GM18909 (cell line): ENCODE measurements at regions not wholly inside any gene's neighbourhood (a gene's known extent, or its start where the extent isn't known, plus 50 kb on each side); places are given as distances from the start of the nearest gene placed in this dataset.

Experiments used
- ATAC-seq: cut with Tn5 transposase; IDR thresholded peaks from one replicate; pipeline ENCODE4 v1.9.1; 2021; ENCODE audit warnings: mild to moderate bottlenecking; ENCODE audit not compliant: unreplicated experiment, poor library complexity

DNA sequence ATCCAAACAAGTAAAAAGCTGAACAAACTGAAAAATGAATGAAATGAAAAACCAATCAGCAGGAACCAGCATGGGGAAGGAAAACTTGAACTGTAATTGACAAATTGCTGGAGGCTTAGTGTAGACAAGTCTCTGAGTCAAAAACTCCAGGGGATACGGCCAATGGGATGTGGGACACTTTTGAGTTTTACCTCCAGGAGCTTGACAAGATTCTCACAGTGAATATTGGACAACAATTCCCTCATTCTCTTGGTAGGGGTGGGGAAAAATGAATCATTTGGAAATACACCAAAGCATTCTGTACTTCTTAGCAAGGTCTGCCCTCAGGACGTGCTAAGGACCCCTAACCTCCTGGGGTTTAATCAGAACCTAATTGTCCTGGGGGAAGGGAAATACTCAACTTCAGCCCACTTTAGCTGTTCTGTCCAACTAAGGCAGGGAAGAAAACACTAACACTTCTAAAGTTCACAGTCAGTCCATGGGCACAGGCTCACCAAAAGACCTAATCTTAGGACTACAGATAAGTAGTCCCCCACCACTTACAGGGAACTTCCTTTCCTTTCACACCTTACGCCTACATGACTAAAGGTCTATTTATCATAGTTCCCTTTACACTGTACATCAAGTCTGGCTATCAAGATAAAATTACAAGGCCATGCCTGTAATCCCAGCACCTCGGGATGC lies 60.7 kb upstream of the CDC42BPA start:
- ATAC-seq = no peak

DNA sequence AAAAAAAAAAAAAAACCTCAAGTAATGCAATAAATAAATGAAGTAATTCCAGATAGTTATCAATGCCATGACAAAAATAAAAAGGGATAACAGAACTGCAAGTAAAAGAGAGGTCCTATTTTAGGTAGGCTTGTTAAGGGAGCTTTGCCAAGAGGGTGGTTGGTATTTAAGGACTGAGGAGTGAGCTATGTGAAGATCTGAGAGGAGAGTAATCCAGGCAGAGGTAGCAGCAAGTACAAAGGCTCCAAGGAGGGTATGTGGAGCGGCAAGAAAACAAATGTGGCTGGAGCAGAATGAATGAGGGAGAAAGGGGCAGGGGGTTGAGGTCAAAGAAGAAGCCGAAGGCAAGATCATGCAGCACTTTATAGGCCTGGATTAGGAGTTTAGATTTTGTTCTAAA lies 59.9 kb upstream of the CDC42BPA start:
- ATAC-seq = no peak

DNA sequence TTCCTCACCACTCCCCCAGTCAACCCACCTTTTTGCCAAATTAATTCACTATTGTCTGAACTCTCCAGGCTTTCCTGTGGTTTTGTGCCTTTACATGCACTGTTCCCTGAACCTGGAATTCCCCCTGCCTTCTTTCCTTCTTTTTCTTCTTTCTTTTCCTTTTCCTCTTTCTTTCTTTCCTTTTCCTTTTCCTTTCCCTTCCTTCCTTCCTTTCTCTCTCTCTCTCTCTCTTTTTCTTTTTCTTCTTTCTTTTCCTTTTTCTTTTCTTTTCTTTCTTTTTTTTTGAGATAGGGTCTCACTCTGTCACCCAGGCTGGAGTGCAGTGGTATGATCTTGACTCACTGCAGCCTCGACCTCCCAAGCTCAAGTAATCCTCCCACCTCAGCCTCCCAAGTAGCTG lies 56.6 kb upstream of the CDC42BPA start:
- ATAC-seq = no peak

DNA sequence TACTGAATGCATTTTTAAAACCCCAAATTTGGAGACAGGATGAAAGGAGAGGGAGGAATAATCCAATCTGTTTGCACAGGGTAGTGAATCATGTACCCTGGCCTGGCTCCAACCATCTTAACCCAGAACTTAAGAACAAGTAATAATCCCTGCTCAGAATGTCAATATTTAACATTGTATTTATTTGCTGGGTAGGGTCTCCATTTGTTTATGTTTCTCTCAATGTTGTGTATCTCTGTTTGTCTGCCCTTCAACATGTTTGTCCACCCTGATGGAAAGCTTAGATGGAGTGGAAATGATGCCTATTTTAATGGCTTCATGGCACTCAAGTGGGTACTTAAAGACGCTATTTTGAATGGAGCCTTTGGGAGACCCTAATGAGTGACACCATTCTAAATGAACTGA lies 54.4 kb upstream of the CDC42BPA start:
- no peak for ATAC-seq

DNA sequence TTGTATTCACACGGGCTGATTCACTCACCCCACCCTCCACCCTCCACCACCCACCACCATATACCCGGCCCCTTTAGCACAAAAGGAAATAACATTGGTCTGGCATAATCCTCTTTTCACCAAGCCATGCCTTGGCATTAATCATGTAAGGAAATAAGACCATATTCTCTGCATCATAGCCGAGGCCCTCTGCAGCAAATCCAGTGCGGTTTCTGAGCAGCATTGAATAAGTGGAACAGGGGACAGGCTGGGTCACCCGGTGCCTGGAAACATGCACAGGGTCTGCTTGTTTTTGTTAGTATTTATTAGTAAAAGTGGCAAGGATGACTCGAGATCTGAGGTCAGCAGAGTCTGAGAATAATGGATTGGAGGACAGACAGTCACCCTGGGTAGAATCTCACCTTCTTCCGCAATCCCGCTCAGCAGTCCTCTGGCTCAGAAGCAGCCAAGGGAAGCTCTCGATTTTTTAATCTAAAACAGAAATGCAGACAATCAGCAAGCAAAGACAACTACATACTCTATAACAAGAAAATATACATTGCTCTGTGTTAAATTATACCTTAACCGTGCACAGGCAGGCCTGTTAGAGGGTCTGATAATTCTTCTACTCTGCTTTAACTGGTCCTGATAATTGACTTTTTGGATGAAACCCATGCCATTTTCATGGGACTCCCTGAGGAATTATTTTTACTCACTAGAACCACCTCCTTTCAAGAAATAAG lies 52.4 kb upstream of the CDC42BPA start:
- no peak for ATAC-seq

DNA sequence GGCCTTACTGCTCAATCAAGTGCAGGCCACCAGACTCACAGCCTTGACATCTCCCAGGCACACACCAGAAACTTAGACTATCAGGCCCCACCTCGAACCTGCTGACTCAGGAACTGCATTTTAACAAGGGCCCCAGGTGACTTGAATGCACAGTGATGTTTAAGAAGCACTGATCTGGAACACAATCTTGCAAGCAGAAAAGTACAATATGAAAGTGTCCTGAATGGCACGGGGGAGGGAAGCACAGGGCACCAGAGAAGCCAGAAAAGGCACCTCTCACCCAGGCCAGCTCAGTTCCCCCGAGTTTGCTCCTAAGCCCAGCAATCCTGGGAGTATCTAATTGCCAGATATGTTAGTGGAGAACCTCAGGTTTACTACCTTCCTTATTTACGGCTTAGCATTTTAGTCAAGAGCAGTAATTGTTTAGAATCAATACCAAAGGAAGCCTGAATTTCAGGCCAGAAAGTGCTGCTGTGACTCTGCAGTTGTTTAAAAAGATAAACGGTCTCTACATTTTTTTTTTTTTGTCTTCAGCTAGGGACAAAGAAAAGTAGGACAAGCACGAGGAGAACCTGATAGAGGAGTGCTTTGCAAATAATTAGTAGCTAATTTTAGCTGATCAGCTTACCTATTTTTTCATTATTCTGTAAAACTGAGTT lies 50.9 kb upstream of the CDC42BPA start:
- ATAC-seq = no peak
